H1 (cell line): ENCODE measurements at regions not wholly inside any gene's neighbourhood (a gene's known extent, or its start where the extent isn't known, plus 50 kb on each side); places are given as distances from the start of the nearest gene placed in this dataset.

Experiments
- CTCF ChIA-PET: fragments of 300-600 bp; sonication (Branson Sonifier 250); formaldehyde crosslinking; loops from one replicate; lab custom pipeline; 2021; ENCODE audit not compliant: partially characterized antibody; lab: Charles Lee
- POLR2A ChIA-PET: fragments of 300-600 bp; sonication (Branson Sonifier 250); formaldehyde crosslinking; loops from one replicate; lab custom pipeline; 2021; ENCODE audit warnings: inconsistent platforms; ENCODE audit not compliant: partially characterized antibody; lab: Charles Lee
- DNase-seq, 2 experiments: peaks; one replicate each; pipeline versions ENCODE4 v3.0.0 to v3.0.0-alpha.2; 2010 to 2022; ENCODE audit warnings: low spot score in 2 of 2, low read depth in 1 of 2, mixed read lengths in 1 of 2
- FAIRE-seq: peaks from 2 replicates; lab custom pipeline; 2011; peaks lifted over from hg19 to GRCh38; lab: Jason Lieb, UNC
- H2AFZ ChIP-seq: 2 replicates; pipeline ENCODE4 v1.8.1; 2012; ENCODE audit warnings: low read length, inconsistent platforms
- H2AK5ac ChIP-seq: 2 replicates; pipeline ENCODE4 v1.6.1; 2013; ENCODE audit warnings: low read depth, low read length
- H2BK120ac ChIP-seq: replicated peaks from 2 replicates; pipeline ENCODE3; 2013; ENCODE audit warnings: low read depth, low read length, inconsistent platforms
- H2BK12ac ChIP-seq: 2 replicates; pipeline ENCODE4 v1.6.1; 2013; ENCODE audit warnings: low read depth, low read length
- H2BK15ac ChIP-seq: 2 replicates; pipeline ENCODE4 v1.6.1; 2013; ENCODE audit warnings: low read length
- H2BK20ac ChIP-seq: 2 replicates; pipeline ENCODE4 v1.6.1; 2013; ENCODE audit warnings: low read length
- H2BK5ac ChIP-seq: 2 replicates; pipeline ENCODE4 v1.6.1; 2013; ENCODE audit warnings: low read depth, low read length
- H3K14ac ChIP-seq: 2 replicates; pipeline ENCODE4 v1.6.1; 2013; ENCODE audit warnings: inconsistent platforms; ENCODE audit not compliant: insufficient read length
- H3K18ac ChIP-seq: 2 replicates; pipeline ENCODE4 v1.6.1; 2013; ENCODE audit warnings: low read length; ENCODE audit errors: extremely low read depth
- H3K23ac ChIP-seq: 2 replicates; pipeline ENCODE4 v1.6.1; 2013; ENCODE audit warnings: inconsistent platforms; ENCODE audit not compliant: insufficient read length
- H3K23me2 ChIP-seq: 2 replicates; pipeline ENCODE4 v1.6.1; 2013; ENCODE audit warnings: low read depth, low read length
- H3K27ac ChIP-seq: 2 replicates; pipeline ENCODE4 v1.6.1; 2011; ENCODE audit warnings: low read depth, low read length, inconsistent platforms
- H3K27me3 ChIP-seq, 4 experiments: replicated peaks in 1 of 4; 1 replicate in 1 of 4; 2 replicates in 3 of 4; pipeline versions ENCODE4 v1.6.1 to v1.8.1; 2011 to 2013; ENCODE audit warnings: low read length in 3 of 4, mild to moderate bottlenecking in 3 of 4, inconsistent platforms in 2 of 4, mixed read lengths in 2 of 4, moderate library complexity in 1 of 4; ENCODE audit not compliant: control insufficient read depth in 3 of 4, insufficient read depth in 3 of 4; ENCODE audit errors: extremely low read depth in 1 of 4
- H3K36me3 ChIP-seq, 4 experiments: 2 replicates each; pipeline versions ENCODE4 v1.6.1 to v1.8.1; 2011 to 2013; ENCODE audit warnings: mild to moderate bottlenecking in 4 of 4, low read length in 3 of 4, moderate library complexity in 2 of 4, control low read depth in 1 of 4, inconsistent platforms in 1 of 4; ENCODE audit not compliant: insufficient read depth in 4 of 4, control insufficient read depth in 2 of 4
- H3K4ac ChIP-seq: replicated peaks from 2 replicates; pipeline ENCODE3; 2013; ENCODE audit warnings: low read length, low read depth, mixed read lengths, inconsistent platforms; ENCODE audit not compliant: insufficient read length
- H3K4me1 ChIP-seq, 4 experiments: replicated peaks in 1 of 4; 1 replicate in 1 of 4; 2 replicates in 3 of 4; pipeline versions ENCODE4 v1.6.1 to v1.8.1; 2011 to 2013; ENCODE audit warnings: low read length in 3 of 4, inconsistent platforms in 2 of 4, mixed read lengths in 1 of 4; ENCODE audit not compliant: insufficient read depth in 4 of 4, control insufficient read depth in 3 of 4
- H3K4me2 ChIP-seq, 2 experiments: 2 replicates each; pipeline versions ENCODE4 v1.6.1 to v1.8.1; 2011 to 2013; ENCODE audit warnings: low read depth in 2 of 2, low read length in 2 of 2, control low read depth in 1 of 2, inconsistent platforms in 1 of 2, mild to moderate bottlenecking in 1 of 2; ENCODE audit not compliant: insufficient read depth in 1 of 2
- H3K4me3 ChIP-seq, 4 experiments: fragments of 200-600, 300-600 bp in 1 of 4; sonication (generic), shearing (Covaris generic), sonication (Bioruptor Twin) in 1 of 4; 2 replicates each; pipeline versions ENCODE4 v1.5.1 to v1.8.1; 2011 to 2016; ENCODE audit warnings: low read length in 4 of 4, low read depth in 3 of 4, control low read depth in 2 of 4, inconsistent platforms in 2 of 4, mild to moderate bottlenecking in 2 of 4, mixed read lengths in 1 of 4, moderate library complexity in 1 of 4; ENCODE audit not compliant: insufficient read depth in 2 of 4; ENCODE audit errors: extremely low read depth in 1 of 4
- H3K56ac ChIP-seq: replicated peaks from 2 replicates; pipeline ENCODE3; 2013; ENCODE audit warnings: low read depth, mild to moderate bottlenecking, mixed read lengths, low read length, inconsistent platforms; ENCODE audit not compliant: insufficient read length
- H3K79me1 ChIP-seq: 2 replicates; pipeline ENCODE4 v1.6.1; 2013; ENCODE audit warnings: low read depth, low read length, control low read depth
- H3K79me2 ChIP-seq, 2 experiments: 2 replicates each; pipeline versions ENCODE4 v1.6.1 to v1.8.1; 2012 to 2013; ENCODE audit warnings: low read length in 2 of 2, mild to moderate bottlenecking in 2 of 2, inconsistent platforms in 1 of 2; ENCODE audit not compliant: insufficient read depth in 2 of 2, control insufficient read depth in 1 of 2
- H3K9ac ChIP-seq, 4 experiments: replicated peaks in 1 of 4; 1 replicate in 1 of 4; 2 replicates in 3 of 4; pipeline versions ENCODE4 v1.6.1 to v1.8.1; 2011 to 2013; ENCODE audit warnings: low read depth in 3 of 4, low read length in 3 of 4, control low read depth in 2 of 4, mild to moderate bottlenecking in 2 of 4, moderate library complexity in 2 of 4, inconsistent platforms in 1 of 4; ENCODE audit errors: extremely low read depth in 1 of 4
- H3K9me3 ChIP-seq, 2 experiments: 2 replicates each; pipeline versions ENCODE4 v1.6.1 to v1.8.1; 2012 to 2013; ENCODE audit warnings: mild to moderate bottlenecking in 2 of 2, moderate library complexity in 2 of 2, control low read depth in 1 of 2, inconsistent platforms in 1 of 2, low read depth in 1 of 2, low read length in 1 of 2, mixed read lengths in 1 of 2; ENCODE audit not compliant: insufficient read depth in 2 of 2
- H4K20me1 ChIP-seq, 2 experiments: replicated peaks in 1 of 2; 2 replicates each; pipeline versions ENCODE3 to v1.8.1; 2011 to 2013; ENCODE audit warnings: inconsistent platforms in 2 of 2, low read length in 2 of 2, mild to moderate bottlenecking in 1 of 2; ENCODE audit not compliant: insufficient read depth in 2 of 2, control insufficient read depth in 1 of 2
- H4K5ac ChIP-seq: 2 replicates; pipeline ENCODE4 v1.6.1; 2013; ENCODE audit warnings: low read length, low read depth, mixed read lengths, inconsistent platforms; ENCODE audit not compliant: insufficient read length
- H4K8ac ChIP-seq: 2 replicates; pipeline ENCODE4 v1.8.0; 2013; ENCODE audit warnings: mild to moderate bottlenecking, moderate library complexity, low read length, inconsistent platforms; ENCODE audit not compliant: insufficient read depth; ENCODE audit errors: extremely low read depth
- H4K91ac ChIP-seq: replicated peaks from 2 replicates; pipeline ENCODE3; 2013; ENCODE audit warnings: low read length, mixed read lengths, inconsistent platforms; ENCODE audit not compliant: insufficient read length
- SP2 ChIP-seq: IDR thresholded peaks from 2 replicates; pipeline ENCODE4 v1.6.1; 2012; ENCODE audit warnings: mild to moderate bottlenecking, low read length, inconsistent platforms
- SRF ChIP-seq: IDR thresholded peaks from 2 replicates; pipeline ENCODE4 v1.6.1; 2011; ENCODE audit warnings: mild to moderate bottlenecking, low read depth, low read length, moderate library complexity
- TAF1 ChIP-seq: IDR thresholded peaks from 2 replicates; pipeline ENCODE4 v1.6.1; 2011; ENCODE audit warnings: mild to moderate bottlenecking, low read depth, low read length
- WGBS, 2 experiments: shearing (Covaris generic) in 1 of 2; methylation state at CpG; one replicate each; pipeline versions ENCODE4 v1.1.6 to v1.1.7; 2013 to 2015; ENCODE audit warnings: low lambda C conversion rate in 2 of 2, mixed read lengths in 2 of 2, inconsistent platforms in 1 of 2, low coverage in 1 of 2, missing lambda C conversion rate in 1 of 2; ENCODE audit not compliant: insufficient replicate concordance in 2 of 2, insufficient coverage in 1 of 2, insufficient read length in 1 of 2; ENCODE audit errors: extremely low coverage in 1 of 2, missing lambda C conversion rate in 1 of 2; 5-methylcytosine and 5-hydroxymethylcytosine counted together

GRCh38 chr18:2301316-2301715 lies 270.0 kb downstream of the METTL4 start:
- DNase-seq (no peak), FAIRE-seq (no peak)
- Histone ChIP-seq H3K23me2 (no peaks in the 10 kb centered on the region), H3K4me1 (no peaks in the 10 kb centered on the region), H2BK5ac (no peak overlapping the region), H3K79me2 (no peaks in the 10 kb centered on the region), H2BK12ac (no peak overlapping the region), H3K79me1 (no peaks in the 10 kb centered on the region), H4K20me1 (no peaks in the 10 kb centered on the region), H3K9me3 (no peaks in the 10 kb centered on the region), H2AFZ (no peak overlapping the region), H4K91ac (no peak overlapping the region), H3K36me3 (no peaks in the 10 kb centered on the region), H2AK5ac (no peak overlapping the region), H3K27ac (no peak overlapping the region), H2BK20ac (no peak overlapping the region), H2BK120ac (no peak overlapping the region), H3K9ac (no peak overlapping the region), H4K8ac (no peak overlapping the region), H3K27me3 (no peaks in the 10 kb centered on the region), H3K4me2 (no peak overlapping the region), H3K14ac (no peak overlapping the region), H2BK15ac (no peak overlapping the region), H3K4ac (no peak overlapping the region), H4K5ac (no peak overlapping the region), H3K4me3 (no peak overlapping the region), H3K56ac (no peak overlapping the region), H3K18ac (no peak overlapping the region), H3K23ac (no peak overlapping the region)
- WGBS, 2 experiments, result 88% methylated on average over 2 of the region's 2 CpGs; no CpG with 5 or more reads in 1 of the 2 experiments
- ChIA-PET POLR2A (no interaction called here), CTCF (interaction anchor here (0.8 kb wide), 1 partner anchor 8 kb away, joined by 3 read pairs; no protein-coding TSS in a partner anchor)
- TF ChIP-seq SRF (no peak), SP2 (no peak), TAF1 (no peak)
